GM23338 (cell line): ENCODE measurements at regions not wholly inside any gene's neighbourhood (a gene's known extent, or its start where the extent isn't known, plus 50 kb on each side); places are given as distances from the start of the nearest gene placed in this dataset.

Experiments
- ATAC-seq: fragments of 200-7000 bp; cut with Tn5 transposase; 3 replicates; pipeline ENCODE4 v1.9.1; 2020
- DNase-seq: peaks from one replicate; pipeline ENCODE4 v3.0.0-alpha.2; 2015; ENCODE audit warnings: low spot score
- H2AFZ ChIP-seq: fragments of 200-600 bp; sonication (generic); 2 replicates; pipeline ENCODE4 v1.8.0; 2016; ENCODE audit warnings: antibody characterized with exemption, mild to moderate bottlenecking, moderate library complexity
- H3F3A ChIP-seq: fragments of 200-600 bp; sonication (generic); replicated peaks from 2 replicates; pipeline ENCODE4 v1.8.0; 2017; ENCODE audit warnings: antibody characterized with exemption, mixed run types, low read depth
- H3K27ac ChIP-seq: fragments of 200-600 bp; sonication (generic); 2 replicates; pipeline ENCODE4 v1.6.1; 2016; ENCODE audit warnings: low read depth
- H3K27me3 ChIP-seq: fragments of 200-600 bp; sonication (generic); 2 replicates; pipeline ENCODE4 v1.8.0; 2016; ENCODE audit warnings: mild to moderate bottlenecking, mixed run types, moderate library complexity; ENCODE audit not compliant: insufficient read depth
- H3K36me3 ChIP-seq: fragments of 200-600 bp; sonication (generic); 2 replicates; pipeline ENCODE4 v1.8.0; 2016; ENCODE audit warnings: mild to moderate bottlenecking; ENCODE audit not compliant: insufficient read depth
- H3K4me1 ChIP-seq: fragments of 200-600 bp; sonication (generic); 2 replicates; pipeline ENCODE4 v1.8.0; 2016; ENCODE audit warnings: mild to moderate bottlenecking, moderate library complexity; ENCODE audit not compliant: insufficient read depth
- H3K4me2 ChIP-seq: fragments of 200-600 bp; sonication (generic); 2 replicates; pipeline ENCODE4 v1.7.1; 2017; ENCODE audit warnings: mixed run types
- H3K4me3 ChIP-seq: fragments of 200-600 bp; sonication (generic); 2 replicates; pipeline ENCODE4 v1.6.1; 2016; ENCODE audit warnings: mixed run types
- H3K79me2 ChIP-seq: fragments of 200-600 bp; sonication (generic); replicated peaks from 2 replicates; pipeline ENCODE4 v1.8.0; 2017; ENCODE audit warnings: mild to moderate bottlenecking; ENCODE audit not compliant: insufficient read depth
- H3K9me2 ChIP-seq: fragments of 200-600 bp; sonication (generic); 2 replicates; pipeline ENCODE4 v1.8.0; 2017; ENCODE audit not compliant: insufficient read depth
- H4K20me1 ChIP-seq: fragments of 200-600 bp; sonication (generic); replicated peaks from 2 replicates; pipeline ENCODE4 v1.8.0; 2017; ENCODE audit warnings: mild to moderate bottlenecking; ENCODE audit not compliant: insufficient read depth
- H3K27ac Mint-ChIP-seq: 2 replicates; pipeline ENCODE4 v1.8.0; 2020; ENCODE audit warnings: inconsistent platforms, mild to moderate bottlenecking, moderate library complexity, mixed read lengths
- H3K27me3 Mint-ChIP-seq: 3 replicates; pipeline ENCODE4 v1.8.0; 2022; ENCODE audit warnings: low read depth, mild to moderate bottlenecking, moderate library complexity, mixed read lengths, inconsistent platforms; ENCODE audit not compliant: insufficient read depth, poor library complexity
- H3K36me3 Mint-ChIP-seq: 3 replicates; pipeline ENCODE4 v1.8.0; 2021; ENCODE audit warnings: low read depth, mild to moderate bottlenecking, inconsistent platforms, moderate library complexity, mixed read lengths
- H3K4me1 Mint-ChIP-seq: 3 replicates; pipeline ENCODE4 v1.8.0; 2020; ENCODE audit warnings: mild to moderate bottlenecking, inconsistent platforms, mixed read lengths
- H3K4me3 Mint-ChIP-seq: 3 replicates; pipeline ENCODE4 v1.8.0; 2021; ENCODE audit warnings: moderate library complexity, mild to moderate bottlenecking, inconsistent platforms, mixed read lengths
- H3K9me3 Mint-ChIP-seq: 3 replicates; pipeline ENCODE4 v1.8.0; 2020; ENCODE audit warnings: moderate library complexity, mild to moderate bottlenecking, inconsistent platforms, mixed read lengths
- CREB1 ChIP-seq: fragments of 250-450 bp; sonication (Bioruptor Pico); IDR thresholded peaks from 2 replicates; pipeline ENCODE4 v1.5.0; 2020; ENCODE audit warnings: low read depth, mild to moderate bottlenecking, moderate library complexity
- CTCF ChIP-seq, 2 experiments: fragments of 200-600 bp in 1 of 2; sonication (generic) in 1 of 2; conservative IDR thresholded peaks; 2 replicates each; pipeline versions ENCODE4 v1.5.1 to v1.6.1; 2016 to 2017; ENCODE audit warnings: antibody characterized with exemption in 2 of 2, low read depth in 2 of 2, mild to moderate bottlenecking in 2 of 2, moderate library complexity in 1 of 2
- ETS1 ChIP-seq: IDR thresholded peaks from 2 replicates; pipeline ENCODE4 v1.6.1; 2016; ENCODE audit warnings: antibody characterized with exemption
- EZH2 ChIP-seq: fragments of 200-600 bp; sonication (generic); IDR thresholded peaks from one replicate; pipeline ENCODE4 v1.8.0; 2017; ENCODE audit warnings: antibody characterized with exemption, mild to moderate bottlenecking, low read depth; ENCODE audit not compliant: unreplicated experiment
- JUNB ChIP-seq: IDR thresholded peaks from one replicate; pipeline ENCODE4 v1.6.1; 2016; ENCODE audit warnings: antibody characterized with exemption; ENCODE audit not compliant: unreplicated experiment
- POLR2AphosphoS5 ChIP-seq: IDR thresholded peaks from 2 replicates; pipeline ENCODE4 v1.6.1; 2016; ENCODE audit warnings: antibody characterized with exemption, low read depth
- REST ChIP-seq: IDR thresholded peaks from one replicate; pipeline ENCODE4 v1.6.1; 2018; ENCODE audit warnings: antibody characterized with exemption; ENCODE audit not compliant: unreplicated experiment
- ZNF462 ChIP-seq: fragments of 250-450 bp; sonication (Bioruptor Pico); IDR thresholded peaks from 2 replicates; pipeline ENCODE4 v1.5.0; 2020; ENCODE audit warnings: mild to moderate bottlenecking, moderate library complexity

- no peak for TF ChIP-seq REST
- TF ChIP-seq CTCF (conservative IDR thresholded peaks at IDR 0.05; ENCODE audit: low read depth in 2 of 2): no peak
These were observed 214.9 kb upstream of the ZMIZ1 start (continued) for GRCh38 chr10:78853864-78854263.

- Histone ChIP-seq H3K4me1 (no peaks in the 10 kb centered on the region), H3K27ac (no peak overlapping the region), H3K79me2 (no peaks in the 10 kb centered on the region), H3K36me3 (no peaks in the 10 kb centered on the region), H3K27me3 (no peaks in the 10 kb centered on the region), H3K4me2 (no peak overlapping the region), H3F3A (no peaks in the 10 kb centered on the region), H2AFZ (no peak overlapping the region), H3K4me3 (no peak overlapping the region), H3K9me2 (no peaks in the 10 kb centered on the region), H4K20me1 (no peaks in the 10 kb centered on the region)
- no peak overlapping the region for H3K27ac Mint-ChIP-seq
- peaks cover 20% of the 10 kb centered on the region for H3K4me1 Mint-ChIP-seq
- no peak; the same call in 2 of the 3 replicates for ATAC-seq
- H3K4me3 Mint-ChIP-seq: no peak overlapping the region
- H3K9me3 Mint-ChIP-seq: no peaks in the 10 kb centered on the region
- H3K36me3 Mint-ChIP-seq: no peaks in the 10 kb centered on the region
- TF ChIP-seq POLR2AphosphoS5 (no peak), CREB1 (no peak)
- DNase-seq: no peak
- no peaks in the 10 kb centered on the region for H3K27me3 Mint-ChIP-seq
These were observed 212.3 kb upstream of the ZMIZ1 start for GRCh38 chr10:78856421-78856820.

- Histone ChIP-seq H3K36me3 (no peaks in the 10 kb centered on the region), H3K4me2 (no peak overlapping the region), H3K9me2 (no peaks in the 10 kb centered on the region), H4K20me1 (no peaks in the 10 kb centered on the region), H2AFZ (no peak overlapping the region), H3F3A (no peaks in the 10 kb centered on the region), H3K4me1 (no peaks in the 10 kb centered on the region), H3K4me3 (no peak overlapping the region), H3K27ac (no peak overlapping the region), H3K27me3 (no peaks in the 10 kb centered on the region), H3K79me2 (no peaks in the 10 kb centered on the region)
- H3K4me3 Mint-ChIP-seq: no peak overlapping the region
- H3K4me1 Mint-ChIP-seq: peaks cover 18% of the 10 kb centered on the region
- H3K36me3 Mint-ChIP-seq: no peaks in the 10 kb centered on the region
- H3K9me3 Mint-ChIP-seq: no peaks in the 10 kb centered on the region
- DNase-seq (no peak), ATAC-seq (no peak)
- no peaks in the 10 kb centered on the region for H3K27me3 Mint-ChIP-seq
- no peak overlapping the region for H3K27ac Mint-ChIP-seq
- no peak for TF ChIP-seq JUNB
- no peak for TF ChIP-seq ETS1
- no peak for TF ChIP-seq ZNF462 (CRISPR knock-in tag)
- TF ChIP-seq EZH2: no peak
These were observed 211.6 kb upstream of the ZMIZ1 start for GRCh38 chr10:78857193-78857592.
